Vagina (tissue), 2 donors: ENCODE measurements at regions not wholly inside any gene's neighbourhood (a gene's known extent, or its start where the extent isn't known, plus 50 kb on each side); places are given as distances from the start of the nearest gene placed in this dataset.

Experiments
- POLR2A ChIP-seq, 2 donors: fragments of 450-650 bp; IDR thresholded peaks; one replicate each; pipeline ENCODE4 v1.6.1; 2017; ENCODE audit warnings: antibody characterized with exemption in 2 of 2, mild to moderate bottlenecking in 2 of 2, moderate library complexity in 2 of 2
- POLR2AphosphoS5 ChIP-seq, 2 donors: sonication (generic); formaldehyde crosslinking; IDR thresholded peaks; one replicate each; pipeline ENCODE4 v1.9.0; 2017; ENCODE audit warnings: antibody characterized with exemption in 2 of 2, mild to moderate bottlenecking in 2 of 2, low read depth in 1 of 2; ENCODE audit not compliant: insufficient read depth in 1 of 2
- TF ChIP-seq, protein P1 (sequence below), 3 experiments: fragments of 450-650 bp in 2 of 3; fragments of 200-600 bp in 1 of 3; sonication (generic) in 1 of 3; IDR thresholded peaks; one replicate each; pipeline ENCODE4 v1.5.1; 2017 to 2019; ENCODE audit warnings: antibody characterized with exemption in 3 of 3, mild to moderate bottlenecking in 2 of 3, moderate library complexity in 2 of 3

DNA sequence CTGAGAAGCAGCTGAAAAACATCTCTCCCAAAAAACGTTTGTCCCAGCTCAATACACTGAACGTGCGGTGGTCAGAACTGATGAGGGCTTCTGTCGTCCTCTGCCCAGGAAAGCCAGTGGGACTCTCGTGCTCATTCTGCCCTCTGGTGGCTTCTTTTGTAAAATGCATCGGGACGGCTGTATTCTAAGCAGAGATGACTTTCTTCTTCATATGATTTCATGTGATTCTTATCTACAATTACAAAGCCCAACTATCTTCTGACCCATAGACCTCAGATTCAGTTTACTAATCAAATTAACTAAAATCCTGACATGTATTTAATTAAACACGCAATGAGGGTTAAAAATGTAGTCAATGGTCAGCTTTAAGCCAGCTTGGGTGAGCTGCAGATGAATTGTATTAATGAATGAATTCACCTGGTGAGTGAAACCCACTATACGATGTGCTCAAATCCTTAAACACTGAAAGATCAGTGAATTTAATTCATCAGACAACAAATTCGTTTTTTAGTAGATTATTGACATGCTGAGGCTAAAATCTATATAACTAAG is 117.6 kb upstream of the FAM204A start:
- TF ChIP-seq, protein P1, sequence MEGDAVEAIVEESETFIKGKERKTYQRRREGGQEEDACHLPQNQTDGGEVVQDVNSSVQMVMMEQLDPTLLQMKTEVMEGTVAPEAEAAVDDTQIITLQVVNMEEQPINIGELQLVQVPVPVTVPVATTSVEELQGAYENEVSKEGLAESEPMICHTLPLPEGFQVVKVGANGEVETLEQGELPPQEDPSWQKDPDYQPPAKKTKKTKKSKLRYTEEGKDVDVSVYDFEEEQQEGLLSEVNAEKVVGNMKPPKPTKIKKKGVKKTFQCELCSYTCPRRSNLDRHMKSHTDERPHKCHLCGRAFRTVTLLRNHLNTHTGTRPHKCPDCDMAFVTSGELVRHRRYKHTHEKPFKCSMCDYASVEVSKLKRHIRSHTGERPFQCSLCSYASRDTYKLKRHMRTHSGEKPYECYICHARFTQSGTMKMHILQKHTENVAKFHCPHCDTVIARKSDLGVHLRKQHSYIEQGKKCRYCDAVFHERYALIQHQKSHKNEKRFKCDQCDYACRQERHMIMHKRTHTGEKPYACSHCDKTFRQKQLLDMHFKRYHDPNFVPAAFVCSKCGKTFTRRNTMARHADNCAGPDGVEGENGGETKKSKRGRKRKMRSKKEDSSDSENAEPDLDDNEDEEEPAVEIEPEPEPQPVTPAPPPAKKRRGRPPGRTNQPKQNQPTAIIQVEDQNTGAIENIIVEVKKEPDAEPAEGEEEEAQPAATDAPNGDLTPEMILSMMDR (IDR thresholded peaks at IDR 0.05), result peak; percentile 31 to 45 (median 39)
- TF ChIP-seq POLR2A (IDR thresholded peaks at IDR 0.05) (no peak), POLR2AphosphoS5 (IDR thresholded peaks at IDR 0.05; ENCODE audit: insufficient read depth in 1 of 2, low read depth in 1 of 2) (no peak)
